ENCODE measurements at regions not wholly inside any gene's neighbourhood (a gene's known extent, or its start where the extent isn't known, plus 50 kb on each side); places are given as distances from the start of the nearest gene placed in this dataset.

DNA sequence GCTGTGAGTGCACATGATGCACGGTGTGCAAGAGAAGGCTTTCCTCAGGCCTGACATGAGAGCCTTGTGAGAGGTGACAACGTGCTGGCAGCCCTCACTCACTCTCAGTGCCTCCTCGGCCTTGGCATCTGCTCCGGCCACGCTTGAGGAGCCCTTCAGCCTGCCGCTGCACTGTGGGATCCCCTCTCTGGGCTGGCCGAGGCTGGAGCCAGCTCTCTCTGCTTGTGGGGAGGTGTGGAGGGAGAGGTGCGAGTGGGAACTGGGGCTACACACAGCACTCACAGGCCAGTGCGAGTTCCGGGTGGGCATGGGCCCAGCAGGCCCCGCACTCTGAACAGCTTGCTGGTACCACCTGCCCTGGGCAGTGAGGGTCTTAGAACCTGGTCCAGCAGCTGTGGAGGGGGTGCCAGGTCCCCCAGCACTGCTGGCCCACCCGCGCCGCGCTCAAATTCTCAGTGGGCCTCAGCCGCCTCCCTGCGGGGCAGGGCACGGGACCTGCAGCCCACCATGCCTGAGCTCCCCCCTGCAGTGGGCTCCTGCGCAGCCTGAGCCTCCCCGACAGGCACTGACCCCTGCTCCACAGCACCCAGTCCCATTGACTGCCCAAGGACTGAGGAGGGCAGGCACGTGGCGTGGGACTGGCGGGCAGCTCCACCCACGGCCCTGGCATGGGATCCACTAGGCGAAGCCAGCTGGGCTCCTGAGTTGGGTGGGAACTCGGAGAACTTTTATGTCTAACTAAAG lies 74.9 kb upstream of the BMP5 start:
- Mint-ChIP-seq H3K4me3 (ENCODE audit: unreplicated experiment) (no peak overlapping the region), H3K36me3 (ENCODE audit: low read depth, unreplicated experiment) (no peaks in the 10 kb centered on the region), H3K4me1 (ENCODE audit: low read depth, unreplicated experiment) (no peaks in the 10 kb centered on the region), H3K9me3 (ENCODE audit: unreplicated experiment) (no peaks in the 10 kb centered on the region), H3K27me3 (ENCODE audit: low read depth, unreplicated experiment) (no peaks in the 10 kb centered on the region), H3K27ac (ENCODE audit: unreplicated experiment) (no peak overlapping the region)
- Histone ChIP-seq H2AFZ (ENCODE audit: low read depth, low read length) (no peak overlapping the region), H3K9me3 (ENCODE audit: insufficient read depth, low read depth, low read length) (peaks cover 3% of the 10 kb centered on the region), H3K4me1 (ENCODE audit: insufficient read depth, low read length) (no peaks in the 10 kb centered on the region), H3K79me2 (ENCODE audit: insufficient read depth, low read length) (no peaks in the 10 kb centered on the region), H3K27me3 (ENCODE audit: insufficient read depth, low read length) (no peaks in the 10 kb centered on the region), H4K20me1 (ENCODE audit: insufficient read depth, low read length) (no peaks in the 10 kb centered on the region), H3K36me3 (ENCODE audit: insufficient read depth, low read length) (no peaks in the 10 kb centered on the region), H3K27ac (ENCODE audit: low read depth, low read length) (no peak overlapping the region), H3K9ac (ENCODE audit: low read length) (no peak overlapping the region), H3K4me3 (ENCODE audit: insufficient read depth, low read depth, low read length) (no peak overlapping the region), H3K4me2 (ENCODE audit: low read length) (no peak overlapping the region)
- TF ChIP-seq CTCF (IDR thresholded peaks at IDR 0.05; ENCODE audit: insufficient read depth, low read depth, low read length) (no peak), EZH2 (IDR thresholded peaks at IDR 0.05; ENCODE audit: insufficient read depth, low read length) (no peak)
- FAIRE-seq = no peak
- no peak for DNase-seq (ENCODE audit: low read depth)

DNA sequence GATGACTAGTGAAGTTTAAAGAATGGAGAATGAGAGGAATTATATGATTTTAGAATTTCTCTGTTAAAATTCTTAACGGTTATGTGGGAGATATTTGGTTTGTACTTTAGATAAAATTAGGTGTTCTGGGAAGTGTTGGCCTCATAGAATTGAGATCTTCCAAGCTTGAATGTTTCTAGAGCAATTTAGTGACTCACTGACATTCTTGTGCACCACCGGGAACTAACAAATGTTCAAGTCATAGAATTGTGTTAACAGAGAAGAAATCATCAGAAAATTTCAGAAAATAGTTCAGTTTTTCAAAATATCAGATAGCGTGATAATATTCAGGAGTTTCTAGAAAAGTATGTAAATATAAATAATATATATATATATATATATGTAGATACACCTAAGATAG lies 67.9 kb upstream of the BMP5 start:
- Histone ChIP-seq H3K9me3 (ENCODE audit: insufficient read depth, low read depth, low read length) (no peaks in the 10 kb centered on the region), H2AFZ (ENCODE audit: low read depth, low read length) (no peak overlapping the region), H3K4me1 (ENCODE audit: insufficient read depth, low read length) (no peaks in the 10 kb centered on the region), H4K20me1 (ENCODE audit: insufficient read depth, low read length) (no peaks in the 10 kb centered on the region), H3K4me2 (ENCODE audit: low read length) (no peak overlapping the region), H3K27ac (ENCODE audit: low read depth, low read length) (no peak overlapping the region), H3K27me3 (ENCODE audit: insufficient read depth, low read length) (no peaks in the 10 kb centered on the region), H3K36me3 (ENCODE audit: insufficient read depth, low read length) (no peaks in the 10 kb centered on the region), H3K4me3 (ENCODE audit: insufficient read depth, low read depth, low read length) (no peak overlapping the region), H3K9ac (ENCODE audit: low read length) (no peak overlapping the region), H3K79me2 (ENCODE audit: insufficient read depth, low read length) (no peaks in the 10 kb centered on the region)
- Mint-ChIP-seq H3K4me3 (ENCODE audit: unreplicated experiment) (no peak overlapping the region), H3K27ac (ENCODE audit: unreplicated experiment) (peak overlapping the region; percentile 37), H3K9me3 (ENCODE audit: unreplicated experiment) (peaks cover 2% of the 10 kb centered on the region), H3K4me1 (ENCODE audit: low read depth, unreplicated experiment) (peaks cover 9% of the 10 kb centered on the region), H3K36me3 (ENCODE audit: low read depth, unreplicated experiment) (no peaks in the 10 kb centered on the region), H3K27me3 (ENCODE audit: low read depth, unreplicated experiment) (no peaks in the 10 kb centered on the region)
- peak; percentile 29 for FAIRE-seq
- no peak for TF ChIP-seq EZH2 (IDR thresholded peaks at IDR 0.05; ENCODE audit: insufficient read depth, low read length)
- no peak for TF ChIP-seq CTCF (IDR thresholded peaks at IDR 0.05; ENCODE audit: insufficient read depth, low read depth, low read length)
- peak; percentile 62 for DNase-seq (ENCODE audit: low read depth)

DNA sequence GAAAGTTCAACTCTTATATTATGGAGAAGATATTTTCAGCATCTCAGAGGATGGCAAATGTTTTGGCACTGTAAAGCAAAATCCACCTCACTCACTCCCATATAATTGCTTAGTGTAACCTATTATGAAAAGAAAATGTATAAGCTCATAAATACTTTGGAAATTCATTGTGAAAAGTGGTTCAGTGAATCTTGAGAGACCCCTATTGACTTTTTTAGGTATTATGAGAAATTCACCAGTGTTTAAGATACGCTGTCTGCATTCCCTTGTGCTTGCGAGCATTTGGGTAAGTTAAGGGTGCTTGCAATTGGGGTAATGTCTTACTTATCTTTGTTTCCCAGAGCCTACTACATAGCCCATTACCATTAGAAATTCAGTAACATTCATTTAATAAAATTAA lies 66.3 kb upstream of the BMP5 start:
- Histone ChIP-seq H3K4me1 (ENCODE audit: insufficient read depth, low read length) (no peaks in the 10 kb centered on the region), H2AFZ (ENCODE audit: low read depth, low read length) (no peak overlapping the region), H3K36me3 (ENCODE audit: insufficient read depth, low read length) (no peaks in the 10 kb centered on the region), H3K4me2 (ENCODE audit: low read length) (no peak overlapping the region), H3K4me3 (ENCODE audit: insufficient read depth, low read depth, low read length) (no peak overlapping the region), H3K9me3 (ENCODE audit: insufficient read depth, low read depth, low read length) (no peaks in the 10 kb centered on the region), H3K79me2 (ENCODE audit: insufficient read depth, low read length) (no peaks in the 10 kb centered on the region), H3K27ac (ENCODE audit: low read depth, low read length) (no peak overlapping the region), H3K9ac (ENCODE audit: low read length) (no peak overlapping the region), H4K20me1 (ENCODE audit: insufficient read depth, low read length) (no peaks in the 10 kb centered on the region), H3K27me3 (ENCODE audit: insufficient read depth, low read length) (no peaks in the 10 kb centered on the region)
- Mint-ChIP-seq H3K36me3 (ENCODE audit: low read depth, unreplicated experiment) (no peaks in the 10 kb centered on the region), H3K4me3 (ENCODE audit: unreplicated experiment) (no peak overlapping the region), H3K27ac (ENCODE audit: unreplicated experiment) (no peak overlapping the region), H3K9me3 (ENCODE audit: unreplicated experiment) (peaks cover 2% of the 10 kb centered on the region), H3K4me1 (ENCODE audit: low read depth, unreplicated experiment) (peaks cover 9% of the 10 kb centered on the region), H3K27me3 (ENCODE audit: low read depth, unreplicated experiment) (no peaks in the 10 kb centered on the region)
- DNase-seq (ENCODE audit: low read depth) (no peak), FAIRE-seq (no peak)
- TF ChIP-seq CTCF (IDR thresholded peaks at IDR 0.05; ENCODE audit: insufficient read depth, low read depth, low read length) (no peak), EZH2 (IDR thresholded peaks at IDR 0.05; ENCODE audit: insufficient read depth, low read length) (no peak)
